ENCODE measurements at regions not wholly inside any gene's neighbourhood (a gene's known extent, or its start where the extent isn't known, plus 50 kb on each side); places are given as distances from the start of the nearest gene placed in this dataset.
A peak's percentile ranks its signal among the peaks of the same experiment; 100 is the strongest.

DNA sequence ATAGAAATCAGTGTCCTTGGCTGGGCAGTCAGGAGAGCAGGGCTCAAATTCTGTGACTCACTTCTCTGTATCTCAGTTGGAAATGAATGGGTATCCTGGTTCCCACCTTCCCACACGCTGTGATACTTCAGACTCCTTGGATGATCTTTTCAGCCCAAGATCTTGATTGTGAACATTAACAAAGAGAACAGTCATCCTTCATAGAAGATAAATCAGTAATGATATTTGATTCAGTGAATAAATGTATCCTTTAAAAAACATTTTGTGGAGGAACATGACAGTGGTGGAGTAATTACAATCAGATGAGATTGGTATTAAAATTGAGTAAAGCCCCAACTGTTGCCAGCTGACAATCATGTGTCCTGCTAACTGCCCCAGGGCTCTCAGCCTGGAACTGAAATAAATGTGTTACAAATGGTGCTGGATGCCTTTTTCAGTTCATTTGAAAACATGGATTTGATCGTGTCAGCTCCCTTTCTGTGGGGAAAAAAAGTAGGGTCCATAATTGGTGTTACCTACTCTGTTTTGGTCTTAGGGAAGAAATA, 72.9 kb upstream of the OR5AN1 start:
- Histone ChIP-seq H3K27me3 (ENCODE audit: control insufficient read depth, insufficient read depth, low read length) (no peaks in the 10 kb centered on the region), H3K4me3 (ENCODE audit: low read depth, low read length) (no peak overlapping the region), H3K36me3 (ENCODE audit: control insufficient read depth, insufficient read depth, low read length) (no peaks in the 10 kb centered on the region)
- DNase-seq (ENCODE audit: low read depth): no peak
- TF ChIP-seq, protein P1, sequence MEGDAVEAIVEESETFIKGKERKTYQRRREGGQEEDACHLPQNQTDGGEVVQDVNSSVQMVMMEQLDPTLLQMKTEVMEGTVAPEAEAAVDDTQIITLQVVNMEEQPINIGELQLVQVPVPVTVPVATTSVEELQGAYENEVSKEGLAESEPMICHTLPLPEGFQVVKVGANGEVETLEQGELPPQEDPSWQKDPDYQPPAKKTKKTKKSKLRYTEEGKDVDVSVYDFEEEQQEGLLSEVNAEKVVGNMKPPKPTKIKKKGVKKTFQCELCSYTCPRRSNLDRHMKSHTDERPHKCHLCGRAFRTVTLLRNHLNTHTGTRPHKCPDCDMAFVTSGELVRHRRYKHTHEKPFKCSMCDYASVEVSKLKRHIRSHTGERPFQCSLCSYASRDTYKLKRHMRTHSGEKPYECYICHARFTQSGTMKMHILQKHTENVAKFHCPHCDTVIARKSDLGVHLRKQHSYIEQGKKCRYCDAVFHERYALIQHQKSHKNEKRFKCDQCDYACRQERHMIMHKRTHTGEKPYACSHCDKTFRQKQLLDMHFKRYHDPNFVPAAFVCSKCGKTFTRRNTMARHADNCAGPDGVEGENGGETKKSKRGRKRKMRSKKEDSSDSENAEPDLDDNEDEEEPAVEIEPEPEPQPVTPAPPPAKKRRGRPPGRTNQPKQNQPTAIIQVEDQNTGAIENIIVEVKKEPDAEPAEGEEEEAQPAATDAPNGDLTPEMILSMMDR (IDR thresholded peaks at IDR 0.05; ENCODE audit: insufficient read depth, low read length, poor library complexity, severe bottlenecking): no peak

DNA sequence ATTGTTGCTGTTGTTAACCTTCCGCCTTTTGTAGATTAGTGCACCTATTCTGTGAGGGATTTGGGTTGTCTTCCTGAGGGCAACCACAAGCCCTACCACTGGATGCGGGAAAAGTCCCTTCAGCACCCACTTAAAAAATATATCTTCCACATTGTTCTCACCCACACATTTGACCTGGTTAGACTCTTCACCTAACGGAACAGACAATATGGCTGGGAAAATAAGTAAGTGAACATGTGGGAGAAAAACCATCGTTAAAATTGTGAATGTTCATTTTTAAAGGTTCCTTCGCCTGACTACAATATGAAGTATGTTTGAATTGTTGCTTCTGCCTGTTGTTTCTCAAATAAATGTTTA, 72.0 kb upstream of the MPEG1 start:
- no peak overlapping the region for H3K4me3 ChIP-seq (ENCODE audit: low read depth, low read length)
- H3K36me3 ChIP-seq (ENCODE audit: control insufficient read depth, insufficient read depth, low read length): no peaks in the 10 kb centered on the region
- H3K27me3 ChIP-seq (ENCODE audit: control insufficient read depth, insufficient read depth, low read length): no peaks in the 10 kb centered on the region
- TF ChIP-seq, protein P1 (IDR thresholded peaks at IDR 0.05; ENCODE audit: insufficient read depth, low read length, poor library complexity, severe bottlenecking): no peak
- no peak for DNase-seq (ENCODE audit: low read depth)

DNA sequence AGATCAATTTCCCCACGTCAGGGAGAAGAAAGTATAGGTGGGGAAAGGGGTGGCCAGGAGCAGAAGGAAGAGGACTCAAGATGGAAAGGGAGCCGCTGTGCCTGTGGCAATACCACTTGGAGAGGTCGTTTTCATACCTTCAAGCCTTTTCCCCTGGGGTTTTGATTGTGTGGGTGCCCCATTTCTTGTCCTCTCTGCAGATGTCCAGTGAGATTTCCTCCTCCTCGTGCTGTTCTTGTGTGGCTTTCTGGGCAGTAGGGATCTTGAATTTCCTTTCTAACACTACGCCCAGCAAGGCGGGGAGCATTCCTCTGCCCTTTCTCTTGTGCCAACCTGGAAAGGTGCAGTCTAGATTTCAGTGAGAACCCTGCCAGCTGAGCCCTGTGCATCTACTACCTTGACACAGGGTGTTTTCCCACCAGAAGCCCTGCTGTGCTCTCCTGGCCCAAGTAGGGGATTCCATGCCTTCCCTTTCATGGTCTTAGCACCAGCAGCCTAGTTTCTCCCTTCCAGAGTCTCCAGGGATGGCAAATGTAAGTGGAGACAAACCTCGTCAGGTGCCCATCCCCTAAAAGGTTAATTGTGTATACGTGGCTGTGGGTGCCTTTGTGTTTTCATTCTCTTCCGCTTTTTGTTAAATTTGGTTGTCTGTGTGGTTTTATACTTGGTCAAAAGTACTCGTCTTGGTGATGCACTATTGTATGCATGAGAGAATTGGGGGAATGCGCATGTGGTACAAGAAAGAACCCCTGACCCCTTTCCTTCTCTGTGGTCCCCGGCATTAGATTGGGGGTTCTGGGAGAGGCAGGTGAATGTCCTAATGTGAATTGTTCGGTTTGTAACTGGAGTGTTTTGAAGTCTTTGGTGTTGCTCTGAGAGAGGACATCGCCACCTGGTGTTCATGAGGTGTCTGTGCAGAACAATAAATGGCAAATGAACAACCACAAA, 71.4 kb upstream of the MPEG1 start:
- no peak overlapping the region for H3K4me3 ChIP-seq (ENCODE audit: low read depth, low read length)
- no peaks in the 10 kb centered on the region for H3K36me3 ChIP-seq (ENCODE audit: control insufficient read depth, insufficient read depth, low read length)
- DNase-seq (ENCODE audit: low read depth): no peak
- no peaks in the 10 kb centered on the region for H3K27me3 ChIP-seq (ENCODE audit: control insufficient read depth, insufficient read depth, low read length)
- TF ChIP-seq, protein P1 (IDR thresholded peaks at IDR 0.05; ENCODE audit: insufficient read depth, low read length, poor library complexity, severe bottlenecking): peak; percentile 76

DNA sequence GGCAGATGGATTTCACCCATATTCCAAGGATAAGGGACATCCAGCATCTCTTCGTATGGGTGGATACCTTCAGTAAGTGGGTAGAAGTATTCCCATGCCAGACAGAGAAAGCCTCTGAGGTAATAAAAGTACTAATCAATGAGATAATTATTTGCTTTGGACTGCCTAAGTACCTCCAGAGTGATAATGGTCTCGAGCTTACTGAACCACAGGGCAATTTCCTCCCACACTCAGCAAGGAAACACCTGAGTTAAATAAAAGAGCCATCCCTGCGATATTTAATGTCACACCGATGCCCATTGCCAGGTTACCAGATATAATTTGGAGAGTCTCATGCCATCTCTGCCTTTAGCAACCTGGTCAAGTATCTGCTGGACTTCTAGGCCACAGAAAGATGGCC, 70.6 kb upstream of the MPEG1 start:
- Histone ChIP-seq H3K36me3 (ENCODE audit: control insufficient read depth, insufficient read depth, low read length) (no peaks in the 10 kb centered on the region), H3K27me3 (ENCODE audit: control insufficient read depth, insufficient read depth, low read length) (no peaks in the 10 kb centered on the region), H3K4me3 (ENCODE audit: low read depth, low read length) (no peak overlapping the region)
- TF ChIP-seq, protein P1 (IDR thresholded peaks at IDR 0.05; ENCODE audit: insufficient read depth, low read length, poor library complexity, severe bottlenecking): no peak
- no peak for DNase-seq (ENCODE audit: low read depth)

DNA sequence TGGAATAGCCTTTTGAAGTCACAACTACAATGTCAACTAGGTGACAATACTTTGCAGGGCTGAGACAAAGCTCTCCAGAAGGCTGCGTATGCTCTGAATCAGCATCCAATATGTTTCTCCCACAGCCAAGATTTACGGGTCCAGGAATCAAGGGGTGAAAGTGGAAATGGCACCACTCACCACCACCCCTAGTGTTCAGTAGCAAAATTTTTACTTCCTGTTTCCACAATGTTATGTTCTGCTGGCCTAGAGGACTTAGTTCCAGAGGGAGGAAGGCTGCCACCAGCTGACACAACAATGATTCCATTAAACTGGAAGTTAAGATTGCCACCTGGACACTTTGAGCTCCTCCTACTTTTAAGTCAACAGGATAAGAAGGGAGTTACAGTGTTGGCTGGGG, 68.5 kb upstream of the MPEG1 start:
- DNase-seq (ENCODE audit: low read depth): no peak
- no peaks in the 10 kb centered on the region for H3K27me3 ChIP-seq (ENCODE audit: control insufficient read depth, insufficient read depth, low read length)
- H3K4me3 ChIP-seq (ENCODE audit: low read depth, low read length): no peak overlapping the region
- no peaks in the 10 kb centered on the region for H3K36me3 ChIP-seq (ENCODE audit: control insufficient read depth, insufficient read depth, low read length)
- TF ChIP-seq, protein P1 (IDR thresholded peaks at IDR 0.05; ENCODE audit: insufficient read depth, low read length, poor library complexity, severe bottlenecking): no peak

Data from kidney epithelial cell (primary cell).